ENCODE measurements at regions not wholly inside any gene's neighbourhood (a gene's known extent, or its start where the extent isn't known, plus 50 kb on each side); places are given as distances from the start of the nearest gene placed in this dataset.

DNA sequence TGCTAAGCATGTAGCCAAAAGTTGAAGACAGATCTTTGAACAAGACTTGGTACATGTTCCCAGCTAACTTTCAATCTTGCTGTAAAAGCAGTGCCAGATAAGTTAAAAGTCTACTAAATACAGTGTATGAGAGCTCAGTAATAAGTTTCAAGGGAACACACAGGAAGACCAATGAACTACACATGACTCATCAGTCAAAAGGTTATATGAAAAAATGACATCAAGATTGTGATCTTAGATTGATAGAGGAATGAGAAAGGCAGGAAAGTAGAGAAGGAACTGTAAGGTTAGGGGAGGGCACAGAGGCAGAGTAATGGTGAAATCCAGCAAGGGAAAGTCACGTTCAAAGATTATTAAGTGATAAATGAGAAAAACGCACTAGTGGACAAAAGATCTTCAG lies 249.9 kb upstream of the FLRT2 start:
- DNase-seq (ENCODE audit: low read depth, low spot score) = no peak

DNA sequence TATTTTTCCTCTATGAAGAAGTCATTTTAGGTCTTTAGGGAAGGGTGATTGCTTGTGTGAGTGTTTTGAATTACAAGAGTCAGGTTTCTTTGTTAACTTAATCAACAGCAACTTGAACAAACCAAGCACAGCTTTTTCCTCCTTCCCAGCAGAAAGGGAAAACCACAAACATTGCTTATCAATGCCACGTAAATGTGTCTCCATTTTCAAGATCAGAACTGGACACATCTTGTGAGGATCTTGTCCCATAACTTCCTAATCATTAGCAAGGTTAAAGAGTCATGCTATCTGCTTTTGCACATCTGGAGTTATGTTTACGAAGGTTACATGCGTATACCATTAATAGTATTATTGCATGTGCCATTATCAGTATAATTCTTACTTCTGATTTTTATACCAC lies 248.0 kb upstream of the FLRT2 start:
- DNase-seq (ENCODE audit: low read depth, low spot score) = no peak

DNA sequence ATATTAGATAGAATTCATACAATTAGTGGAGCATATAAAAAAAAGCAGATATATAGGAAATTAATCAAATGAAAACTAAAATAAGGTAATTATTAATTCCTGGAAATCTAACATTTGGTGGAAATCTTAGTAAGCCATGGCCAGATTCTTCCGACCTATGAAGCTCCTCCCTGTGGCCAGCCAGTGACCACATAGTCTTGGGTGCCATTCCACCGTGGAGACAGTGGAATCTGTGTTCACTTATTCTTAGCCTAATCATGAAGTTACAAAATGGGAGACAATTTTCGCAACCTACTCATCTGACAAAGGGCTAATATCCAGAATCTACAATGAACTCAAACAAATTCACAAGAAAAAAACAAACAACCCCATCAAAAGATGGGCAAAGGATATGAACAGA lies 241.9 kb upstream of the FLRT2 start:
- DNase-seq (ENCODE audit: low read depth, low spot score) = no peak

DNA sequence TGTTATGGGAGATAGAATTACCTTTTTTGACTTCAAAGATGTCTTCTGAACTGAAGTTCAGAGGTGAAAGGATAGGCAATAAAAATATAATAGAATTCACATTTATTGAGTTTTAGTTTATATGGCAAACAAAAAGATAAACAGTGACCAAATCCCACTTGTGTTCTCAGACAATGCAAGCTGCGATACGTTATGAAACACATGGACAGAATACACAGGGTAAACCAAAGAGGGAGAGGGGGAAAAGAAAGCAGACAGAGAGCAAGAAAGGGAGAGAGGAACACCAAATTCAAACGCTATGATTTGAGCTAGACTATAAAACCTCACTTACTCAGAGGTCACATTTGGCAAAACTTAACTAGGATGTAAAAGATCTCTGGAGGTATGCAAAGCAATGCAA lies 238.2 kb upstream of the FLRT2 start:
- no peak for DNase-seq (ENCODE audit: low read depth, low spot score)

DNA sequence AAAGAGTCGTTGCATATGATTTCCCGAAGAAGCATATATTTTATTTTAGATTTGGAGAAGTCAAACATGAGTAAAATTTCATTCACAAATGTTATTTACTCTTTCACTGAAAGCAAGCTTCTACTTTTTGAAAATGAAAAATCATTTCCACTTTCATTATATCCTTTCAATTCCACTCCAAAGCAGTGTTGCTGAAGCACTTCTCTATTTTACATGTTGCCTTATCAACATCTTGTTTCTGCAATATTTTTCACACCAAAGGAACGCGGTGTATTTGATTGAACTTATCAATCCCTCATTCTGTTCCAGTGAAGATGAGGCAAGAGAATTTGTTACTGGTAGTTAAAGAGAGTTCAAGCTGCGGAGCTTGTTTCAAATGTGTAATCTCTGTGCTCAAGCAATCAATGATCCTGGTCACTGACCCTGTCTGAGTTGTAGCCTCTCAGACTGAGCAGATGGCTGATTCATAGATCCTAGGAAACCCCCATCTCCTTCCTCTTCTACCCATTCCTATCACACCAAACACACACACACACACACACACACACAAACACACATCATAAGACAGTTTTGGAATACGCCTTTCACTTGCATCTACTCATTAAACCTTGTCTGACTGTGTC lies 236.2 kb upstream of the FLRT2 start:
- no peak for DNase-seq (ENCODE audit: low read depth, low spot score)

DNA sequence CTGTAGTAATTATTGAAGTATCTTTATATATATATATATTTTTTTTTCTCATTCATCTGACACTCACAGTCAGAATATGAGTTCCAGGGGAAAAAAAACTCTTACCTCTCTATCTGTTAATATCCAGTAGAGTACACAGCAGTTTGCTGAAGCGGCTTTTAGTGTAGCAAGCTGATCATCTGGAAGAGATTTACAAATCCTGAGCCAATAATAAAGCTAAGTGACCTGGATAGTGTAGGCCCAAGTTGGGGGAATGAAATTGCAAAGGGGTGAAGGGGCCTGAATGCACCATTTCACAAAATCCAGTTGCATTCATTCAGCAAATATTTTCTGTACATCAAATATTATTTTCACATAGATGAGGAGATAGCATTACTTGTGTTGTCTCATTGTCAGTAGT lies 234.6 kb upstream of the FLRT2 start:
- no peak for DNase-seq (ENCODE audit: low read depth, low spot score)

DNA sequence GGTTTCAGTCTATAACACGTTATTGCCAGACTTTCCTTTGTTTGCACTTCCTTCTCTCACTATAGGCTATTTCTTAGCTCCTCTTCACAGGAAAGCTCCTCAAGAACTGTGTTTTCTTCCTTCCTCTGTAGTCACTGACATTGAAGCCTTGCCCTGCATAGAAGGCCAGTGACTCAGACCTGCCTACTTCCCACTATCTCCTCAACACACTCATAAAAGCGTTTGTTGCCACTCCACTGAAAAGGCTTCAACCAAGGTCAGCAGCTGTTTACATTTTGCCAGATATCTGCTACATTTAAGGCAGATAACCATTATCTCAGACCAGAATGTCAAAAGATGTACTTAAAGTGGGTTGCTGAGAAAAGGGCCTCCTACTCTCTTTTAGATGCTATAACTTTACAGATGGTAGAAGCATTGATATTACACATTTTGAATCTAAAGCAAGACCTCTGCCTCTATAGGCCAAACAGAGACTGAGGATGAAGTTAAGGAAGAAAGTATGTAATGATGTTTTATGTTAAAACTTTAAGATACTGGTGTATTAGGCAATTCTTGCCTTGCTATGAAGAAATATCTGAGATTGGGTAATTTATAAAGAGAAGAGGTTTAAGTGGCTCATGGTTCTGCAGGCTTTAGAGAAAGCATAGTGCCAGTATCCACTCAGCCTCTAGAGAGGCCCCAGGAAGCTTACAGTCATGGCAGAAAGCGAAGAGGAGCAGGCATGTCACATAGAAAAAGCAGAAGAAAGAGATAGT lies 233.3 kb upstream of the FLRT2 start:
- peak; percentile 20 for DNase-seq (ENCODE audit: low read depth, low spot score)

DNA sequence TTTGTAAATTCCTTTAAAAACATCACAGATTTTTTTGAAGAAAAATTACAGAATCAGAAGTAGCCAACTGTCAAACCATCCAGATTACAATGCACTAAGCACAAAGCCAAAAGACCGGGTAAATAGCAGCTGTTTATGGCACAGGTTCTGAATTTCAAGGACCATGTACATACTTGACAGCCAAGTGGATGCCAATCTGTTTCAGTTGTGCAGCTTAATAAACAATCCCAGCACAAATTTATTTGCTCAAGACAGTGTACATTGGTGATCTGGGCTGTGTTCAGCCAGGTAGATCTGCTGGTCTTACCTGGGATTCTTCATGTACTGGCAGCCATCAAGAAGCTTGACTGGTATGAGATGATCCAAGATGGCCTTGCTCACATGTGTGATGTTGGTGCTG lies 229.8 kb upstream of the FLRT2 start:
- DNase-seq (ENCODE audit: low read depth, low spot score) = no peak

DNA sequence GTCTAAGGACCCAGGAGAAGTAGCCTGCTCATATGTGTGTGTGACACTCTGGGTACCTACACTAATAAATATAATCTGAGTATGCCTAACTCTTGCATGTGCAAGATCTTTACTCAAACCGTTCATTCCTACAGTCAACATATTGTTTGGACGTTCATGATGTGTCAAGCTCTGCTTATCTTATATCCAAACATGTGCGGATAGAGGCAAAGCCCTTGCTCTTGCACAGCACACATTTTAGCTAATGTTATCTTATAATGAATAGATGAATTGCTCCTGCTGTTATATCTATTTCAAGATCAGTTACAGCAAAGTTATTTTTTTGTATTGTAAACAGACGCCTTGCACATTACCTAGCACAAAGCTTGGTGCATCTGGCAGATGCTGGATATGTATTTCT lies 228.4 kb upstream of the FLRT2 start:
- DNase-seq (ENCODE audit: low read depth, low spot score) = no peak

DNA sequence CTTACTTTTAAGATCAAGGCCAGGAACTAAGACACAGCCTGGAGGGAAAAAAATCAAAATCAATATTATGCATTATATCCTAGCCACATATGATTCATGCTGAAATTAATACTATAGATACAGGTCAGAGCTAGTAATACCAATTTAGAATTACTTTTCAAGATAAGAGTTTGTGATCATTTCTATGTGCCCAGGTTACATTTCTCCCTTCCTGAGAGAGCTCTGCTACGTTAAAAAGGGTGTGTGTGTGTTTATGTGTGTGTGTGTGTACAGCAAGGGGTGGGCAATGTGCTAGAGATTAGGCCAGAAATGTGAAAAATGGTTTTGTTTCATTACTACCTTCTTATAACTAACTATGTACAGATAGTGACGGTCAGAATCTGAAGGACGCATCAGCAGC lies 223.9 kb upstream of the FLRT2 start:
- no peak for DNase-seq (ENCODE audit: low read depth, low spot score)

DNA sequence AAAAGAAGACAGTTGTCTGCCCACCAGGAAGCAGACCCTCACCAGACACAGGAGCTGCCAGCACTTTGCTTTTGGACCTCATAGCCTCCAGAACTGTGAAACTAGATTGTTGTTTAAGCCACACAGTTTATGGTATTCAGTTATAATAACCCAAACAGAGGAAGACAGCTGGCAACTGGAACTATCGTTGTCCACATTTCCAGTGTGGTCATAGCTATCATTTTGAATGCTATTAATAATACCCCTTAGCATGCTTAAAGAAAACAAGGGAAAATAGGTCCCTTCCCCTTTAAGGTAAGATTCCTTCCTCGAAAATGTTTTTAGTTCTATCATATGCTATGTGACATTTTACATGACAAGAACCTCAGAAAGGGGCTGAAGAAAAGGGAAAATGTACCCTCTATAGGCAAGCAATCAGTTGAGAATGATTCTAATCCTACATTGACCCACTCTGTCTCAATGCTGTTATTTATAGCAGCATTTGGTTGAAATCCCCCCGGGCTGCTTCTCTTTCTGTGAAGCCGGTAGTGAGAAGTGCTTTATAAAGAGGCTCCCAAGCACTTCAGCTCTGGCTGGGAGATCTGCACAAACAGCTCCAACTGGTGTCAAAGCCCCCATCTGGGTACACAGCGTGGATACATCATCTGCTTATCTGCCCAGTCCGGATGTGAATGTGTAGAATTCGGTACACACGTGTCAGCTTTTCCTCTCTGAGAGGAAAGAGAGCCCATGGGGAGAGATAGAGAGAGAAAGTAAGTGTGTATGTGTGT lies 221.2 kb upstream of the FLRT2 start:
- peak; percentile 70 for DNase-seq (ENCODE audit: low read depth, low spot score)

DNA sequence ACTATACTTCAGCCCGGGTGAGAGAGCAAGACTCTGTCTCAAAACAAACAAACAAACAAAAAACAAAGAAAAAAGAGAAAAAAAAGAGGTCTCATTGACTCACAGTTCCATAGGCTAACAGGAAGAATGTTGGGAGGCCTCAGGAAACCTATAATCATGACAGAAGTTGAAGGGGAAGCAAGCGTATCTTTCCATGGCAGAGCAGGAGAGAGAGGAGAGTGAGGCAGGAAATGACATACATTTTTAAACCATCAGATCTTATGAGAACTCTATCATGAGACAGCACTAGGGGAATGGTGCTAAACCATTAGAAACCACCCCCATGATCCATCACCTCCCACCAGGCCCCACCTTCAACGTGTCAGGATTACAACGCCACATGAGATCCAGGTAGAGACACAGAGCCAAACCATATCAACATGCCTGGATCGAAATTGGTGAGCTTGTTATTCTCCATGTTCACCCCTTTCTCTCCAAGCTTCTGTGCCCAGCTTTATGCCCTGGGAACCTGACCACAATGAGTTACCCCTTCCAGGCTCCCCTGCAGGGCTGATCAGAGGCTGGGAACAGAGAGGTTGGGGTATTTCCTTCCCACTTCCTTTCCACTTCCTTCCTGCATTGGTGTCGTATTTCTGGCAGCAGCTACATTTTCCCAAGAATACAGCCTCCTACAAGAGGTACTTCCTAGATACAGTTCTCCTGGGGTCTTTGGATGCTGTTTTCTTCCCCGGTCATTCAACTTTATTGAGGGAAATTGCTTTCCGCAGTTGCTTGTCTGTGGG lies 219.3 kb upstream of the FLRT2 start:
- no peak for DNase-seq (ENCODE audit: low read depth, low spot score)

DNA sequence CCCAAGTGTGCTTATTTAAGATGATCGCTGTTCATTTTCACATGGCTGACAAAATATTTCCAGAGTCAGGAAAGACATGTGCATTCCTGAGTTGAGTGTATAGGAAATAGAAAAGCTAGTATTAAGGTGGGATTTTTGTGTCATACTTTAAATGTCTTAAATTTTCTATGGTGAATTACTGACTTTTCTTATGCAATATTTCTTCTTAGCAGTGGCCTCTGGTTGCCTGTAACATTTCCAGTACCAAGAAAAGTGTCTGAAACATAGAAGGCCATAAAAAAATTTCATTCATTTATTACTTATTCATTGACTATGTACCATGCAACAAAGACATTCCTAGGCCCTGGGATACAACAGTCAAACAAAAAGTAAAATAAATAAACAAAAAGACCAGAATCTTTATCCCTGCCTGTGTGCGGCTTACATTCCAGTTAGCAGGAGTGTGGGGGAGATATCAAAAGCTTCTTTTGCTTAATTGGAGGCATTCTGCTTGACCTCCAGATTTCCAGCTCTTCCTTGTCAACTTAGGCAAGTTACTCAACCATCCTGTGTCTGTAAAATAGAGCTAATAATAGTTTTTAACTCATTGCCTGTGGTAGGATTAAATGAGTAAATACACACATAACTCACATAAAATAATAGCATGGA lies 216.3 kb upstream of the FLRT2 start:
- no peak for DNase-seq (ENCODE audit: low read depth, low spot score)

DNA sequence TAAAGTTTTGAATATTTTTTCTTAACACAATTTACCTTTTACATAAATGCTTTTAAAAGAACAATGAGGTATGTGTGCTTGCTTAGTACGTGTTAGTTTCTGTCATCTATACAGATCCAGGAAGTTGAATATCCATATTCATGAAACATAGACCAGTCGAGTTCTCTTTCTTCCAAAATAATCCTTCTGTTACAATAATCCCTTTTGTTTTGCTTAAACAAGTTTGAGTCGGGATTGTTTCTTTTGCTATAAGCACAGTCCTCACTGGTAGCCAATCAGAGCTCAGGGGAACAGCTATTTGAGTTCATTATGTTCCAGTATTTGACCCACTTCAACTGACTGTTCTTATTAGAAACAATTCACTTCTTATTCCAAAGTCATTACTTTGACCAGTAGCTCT lies 214.7 kb upstream of the FLRT2 start:
- no peak for DNase-seq (ENCODE audit: low read depth, low spot score)

DNA sequence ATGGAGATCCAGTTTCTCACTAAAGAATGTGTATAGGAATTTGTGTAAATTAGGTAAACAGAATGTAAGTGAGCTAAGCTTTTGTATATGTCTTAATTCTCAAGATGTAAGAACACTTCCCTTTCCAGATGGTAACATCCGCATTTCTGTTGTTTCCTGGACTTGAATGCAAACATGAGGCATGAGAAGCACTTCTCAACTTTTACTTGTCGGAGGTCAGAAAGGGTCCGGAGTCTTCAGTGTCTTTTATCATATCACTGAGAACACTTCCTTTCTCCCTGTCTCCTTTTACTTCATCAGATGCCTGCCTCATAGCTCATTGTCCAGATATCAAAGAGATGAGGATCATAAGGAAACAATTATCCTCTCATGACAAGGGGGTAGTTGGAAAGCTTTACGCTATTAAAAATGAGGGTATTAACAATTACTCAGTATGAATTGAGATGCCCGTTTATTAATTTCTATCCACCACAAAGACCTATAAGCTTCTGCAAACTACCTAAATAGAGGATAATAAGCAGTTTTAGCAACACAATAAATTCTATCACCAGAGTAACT lies 214.1 kb upstream of the FLRT2 start:
- DNase-seq (ENCODE audit: low read depth, low spot score) = no peak

DNA sequence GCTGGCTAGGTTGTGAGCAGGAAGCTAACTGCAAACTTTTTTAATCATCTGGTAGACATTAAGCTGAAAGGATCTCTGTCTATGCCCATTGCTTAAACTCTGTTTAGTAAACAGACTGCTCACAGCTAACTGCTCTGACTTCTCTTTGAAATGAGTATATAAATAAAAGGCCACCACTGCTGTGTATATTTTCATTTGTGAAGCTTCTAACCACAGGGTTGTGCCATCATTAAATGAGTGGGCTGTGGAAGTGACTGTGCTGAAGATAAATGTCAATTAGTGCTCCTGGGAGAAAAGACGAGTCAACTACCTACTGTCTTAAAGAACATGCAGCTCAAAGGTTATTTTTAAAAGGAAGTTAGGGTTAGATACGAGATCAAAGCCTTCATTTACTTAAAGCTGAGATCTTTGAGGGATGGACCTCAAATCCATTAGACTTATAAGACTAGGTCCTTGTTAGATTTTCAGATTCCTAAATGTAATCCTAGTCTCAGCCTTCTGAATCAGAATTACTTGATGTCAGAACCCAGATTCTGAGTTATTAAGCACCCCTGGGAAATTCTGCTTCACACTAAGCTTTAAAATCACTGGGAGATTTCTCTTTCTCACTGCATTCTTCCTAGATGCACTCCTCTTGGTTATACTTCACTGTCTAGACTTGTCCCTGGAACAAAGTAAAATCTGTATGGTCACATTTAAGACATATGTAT lies 213.1 kb upstream of the FLRT2 start:
- no peak for DNase-seq (ENCODE audit: low read depth, low spot score)

DNA sequence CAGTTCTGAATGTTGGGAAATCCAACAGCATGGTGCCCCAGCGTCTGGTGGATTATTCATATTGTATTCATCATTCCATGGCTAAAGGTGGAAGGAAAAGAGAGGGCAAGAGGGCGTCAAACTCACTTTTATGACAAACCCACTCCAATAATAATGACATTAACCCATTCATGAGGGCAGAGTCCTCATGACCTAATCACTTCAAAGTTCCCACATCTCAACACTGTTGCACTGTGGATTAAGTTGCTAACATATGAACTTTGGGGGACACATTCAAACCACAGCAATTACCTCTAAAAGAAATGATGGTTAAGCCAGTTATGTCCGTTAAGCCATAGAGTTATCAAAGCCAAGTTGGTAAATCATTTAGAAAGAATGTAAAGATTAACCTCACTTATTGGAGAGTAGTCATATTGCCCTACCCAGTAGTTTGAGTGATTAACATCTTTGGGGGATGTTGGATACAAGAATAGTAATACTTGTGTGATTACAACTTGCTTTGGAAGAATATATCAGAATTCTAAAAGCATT lies 212.4 kb upstream of the FLRT2 start:
- DNase-seq (ENCODE audit: low read depth, low spot score) = no peak

DNA sequence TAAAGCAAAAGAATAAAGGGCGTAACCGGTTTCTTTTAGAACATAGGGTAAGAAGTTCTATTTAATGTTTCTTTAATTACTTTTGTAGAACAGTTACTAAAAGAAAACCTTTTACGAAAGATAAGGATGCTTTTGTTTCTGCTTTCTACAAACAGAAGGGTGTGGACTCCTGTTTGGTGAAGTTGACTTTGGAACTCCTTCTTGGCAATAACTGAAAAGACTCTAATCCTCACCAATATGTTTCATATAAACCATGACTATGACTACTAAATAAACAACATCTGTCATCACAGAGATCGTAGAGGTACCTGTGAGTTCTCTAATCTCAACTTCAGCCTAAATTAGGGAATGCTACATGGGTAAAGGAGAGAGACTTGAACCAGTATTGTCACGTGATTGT lies 210.8 kb upstream of the FLRT2 start:
- DNase-seq (ENCODE audit: low read depth, low spot score) = no peak

DNA sequence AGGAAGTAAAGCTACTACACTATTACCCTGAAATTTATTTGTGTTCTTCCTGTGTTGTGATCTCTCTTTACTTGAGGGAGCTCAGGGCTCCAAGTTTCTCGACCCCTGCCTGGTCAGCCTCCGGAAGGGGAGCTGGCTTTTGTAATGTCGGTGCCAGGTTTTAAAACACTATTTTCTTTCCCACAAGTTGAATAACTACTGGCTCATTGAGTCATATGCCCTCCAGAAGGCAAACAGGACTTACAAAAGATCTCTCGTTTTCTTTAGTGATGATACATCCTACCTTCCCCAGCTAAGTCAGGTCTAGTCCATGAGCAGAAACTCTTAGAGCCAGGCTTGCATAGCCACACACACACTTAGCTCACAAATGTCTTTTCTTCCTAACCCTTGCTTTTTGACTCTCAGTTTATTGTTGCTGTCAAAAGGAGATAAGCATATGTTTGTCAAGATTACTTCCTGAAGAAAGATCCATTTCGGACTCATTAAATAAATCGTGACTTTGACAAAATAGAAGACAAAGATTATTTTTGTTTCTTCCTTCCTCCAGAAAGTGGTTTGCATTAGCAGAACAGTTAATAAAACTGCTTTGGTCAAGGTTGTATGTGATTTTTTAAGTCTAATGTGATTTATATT lies 209.8 kb upstream of the FLRT2 start:
- DNase-seq (ENCODE audit: low read depth, low spot score) = peak; percentile 77
